ENCODE measurements at regions not wholly inside any gene's neighbourhood (a gene's known extent, or its start where the extent isn't known, plus 50 kb on each side); places are given as distances from the start of the nearest gene placed in this dataset.
"Not testable (repeated sequence)": the region's sequence is repeated elsewhere in the genome, so short reads cannot be mapped to it uniquely, and the experiment has no call there.

GRCh38 chr2:181789827-181790448 is 101.6 kb upstream of the ITPRID2 start:
- DNase-seq (ENCODE audit: low spot score) (no peak), ATAC-seq (no peak)

DNA sequence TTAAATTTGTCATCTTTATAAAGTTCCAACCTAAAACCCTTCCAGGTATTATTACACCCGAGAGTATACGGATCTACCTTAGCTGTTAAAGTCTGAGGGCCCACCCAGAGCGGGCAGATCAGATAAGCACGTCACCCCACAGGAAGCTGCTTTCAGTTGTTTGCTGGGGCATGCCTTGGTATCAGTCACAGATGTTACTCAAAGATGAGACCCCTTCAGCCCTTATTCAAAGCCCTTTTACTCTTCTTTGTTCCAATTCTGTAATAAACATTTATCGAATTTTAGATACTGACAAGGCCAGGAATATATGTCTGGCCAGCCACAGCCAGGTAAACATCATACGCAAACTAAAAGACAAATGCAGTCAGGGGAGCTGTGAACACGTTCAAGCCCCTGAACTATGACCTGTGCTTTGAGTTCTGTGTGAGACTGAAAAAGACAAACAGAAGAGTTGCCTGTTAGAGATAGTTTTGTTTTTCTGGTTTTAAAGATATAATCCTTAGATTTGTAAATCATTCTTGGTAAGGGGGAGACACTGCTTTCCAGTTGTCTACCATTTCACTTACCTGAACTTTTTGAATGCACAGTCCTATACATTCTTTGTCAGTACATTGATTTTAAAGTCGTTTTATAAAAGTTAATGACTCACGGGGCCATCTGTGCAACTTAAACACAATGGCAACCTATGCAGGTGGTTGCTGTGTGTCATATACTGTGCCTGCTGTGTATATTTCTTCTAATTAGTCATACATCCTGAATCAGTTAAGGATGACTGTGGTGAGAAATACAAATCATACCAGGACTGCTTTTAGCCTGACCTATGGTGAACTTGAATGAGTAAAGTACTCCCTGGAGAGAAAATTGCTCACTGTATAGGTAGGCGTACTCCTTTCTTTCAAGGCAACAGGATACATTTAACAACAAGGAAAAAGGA is 100.5 kb upstream of the ITPRID2 start:
- DNase-seq (ENCODE audit: low spot score) = no peak
- ATAC-seq = peak; percentile 93

DNA sequence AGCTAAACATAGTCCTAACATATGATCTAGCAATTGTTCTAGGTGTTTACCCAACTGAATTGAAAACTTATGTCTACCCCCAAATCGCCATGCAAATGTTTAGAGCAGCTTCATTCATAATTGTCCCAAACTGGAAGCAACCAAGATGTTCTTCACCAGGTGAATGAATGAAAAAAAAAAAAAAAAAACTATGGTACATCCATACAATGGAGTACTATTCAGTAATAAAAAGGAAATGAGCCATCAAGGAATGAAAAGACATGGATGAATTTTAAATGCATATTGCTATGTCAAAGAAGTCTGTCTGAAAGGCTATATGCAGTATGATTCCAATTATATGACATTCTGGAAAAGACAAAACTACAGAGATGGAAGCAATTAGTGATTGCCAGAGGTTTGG is 98.6 kb upstream of the ITPRID2 start:
- no peak for DNase-seq (ENCODE audit: low spot score)
- no peak for ATAC-seq

GRCh38 chr2:181798022-181798421 is 93.5 kb upstream of the ITPRID2 start:
- DNase-seq (ENCODE audit: low spot score) (no peak), ATAC-seq (no peak)

GRCh38 chr2:181802300-181802699 is 89.2 kb upstream of the ITPRID2 start:
- not testable (repeated sequence) for ATAC-seq; DNase-seq (ENCODE audit: low spot score)

GRCh38 chr2:181803903-181804799 is 87.4 kb upstream of the ITPRID2 start:
- DNase-seq (ENCODE audit: low spot score) (peak; percentile 51), ATAC-seq (peak; percentile 58)

DNA sequence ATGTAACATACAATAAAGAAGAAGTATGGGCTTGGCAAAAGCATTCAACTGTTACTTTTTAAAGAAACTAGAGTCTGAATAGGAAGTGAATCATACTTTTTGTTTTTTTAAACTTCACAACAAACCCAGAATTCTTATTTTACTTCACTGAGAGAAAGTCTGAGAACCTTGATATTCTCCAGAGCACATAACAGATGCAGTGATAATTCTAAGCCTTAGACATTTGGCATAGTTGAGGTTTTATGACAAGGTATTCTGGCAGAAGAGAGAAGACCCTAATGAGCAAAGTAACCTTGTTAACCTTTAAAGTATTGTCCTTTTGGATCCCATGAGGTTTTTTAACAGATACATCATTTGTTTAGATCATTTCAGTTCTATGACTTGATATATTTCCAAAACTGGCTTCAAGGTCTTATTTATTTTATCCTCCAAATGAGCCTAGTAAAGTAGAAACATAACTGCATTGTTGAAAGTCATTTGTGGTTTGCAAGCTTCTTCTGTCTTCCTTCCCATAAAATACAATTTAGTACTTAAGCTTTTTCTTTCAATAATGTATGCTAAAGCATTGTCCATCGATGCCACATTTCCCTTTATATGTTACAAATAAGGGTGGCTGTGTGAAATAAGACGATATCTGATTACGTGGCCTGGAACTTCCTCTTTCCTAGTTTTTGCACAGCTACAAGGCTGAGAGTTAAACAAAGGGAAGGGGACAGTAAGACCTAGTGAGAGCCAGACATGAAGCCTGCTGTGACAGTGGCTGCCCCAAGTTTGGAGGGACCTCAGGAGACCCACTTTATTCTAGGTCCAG is 86.1 kb upstream of the ITPRID2 start:
- DNase-seq (ENCODE audit: low spot score) (no peak), ATAC-seq (no peak)

DNA sequence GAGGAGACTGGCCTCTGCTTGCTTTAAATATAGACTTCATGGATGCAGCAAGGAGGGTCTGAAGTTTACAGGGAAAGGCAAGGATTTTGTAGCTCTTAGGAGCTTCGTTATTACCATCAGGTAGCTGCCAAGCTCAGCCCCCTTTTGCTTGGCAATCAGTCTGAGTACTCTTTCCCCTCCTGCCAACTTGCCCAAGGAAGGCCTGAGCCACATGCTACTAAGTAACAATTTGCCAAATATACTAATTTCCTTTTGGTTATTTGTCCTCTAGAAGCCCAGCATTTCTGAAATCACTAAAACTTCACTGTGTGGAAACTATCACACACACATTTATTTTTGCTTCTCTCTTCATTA is 85.5 kb upstream of the ITPRID2 start:
- DNase-seq (ENCODE audit: low spot score) (no peak), ATAC-seq (no peak)

DNA sequence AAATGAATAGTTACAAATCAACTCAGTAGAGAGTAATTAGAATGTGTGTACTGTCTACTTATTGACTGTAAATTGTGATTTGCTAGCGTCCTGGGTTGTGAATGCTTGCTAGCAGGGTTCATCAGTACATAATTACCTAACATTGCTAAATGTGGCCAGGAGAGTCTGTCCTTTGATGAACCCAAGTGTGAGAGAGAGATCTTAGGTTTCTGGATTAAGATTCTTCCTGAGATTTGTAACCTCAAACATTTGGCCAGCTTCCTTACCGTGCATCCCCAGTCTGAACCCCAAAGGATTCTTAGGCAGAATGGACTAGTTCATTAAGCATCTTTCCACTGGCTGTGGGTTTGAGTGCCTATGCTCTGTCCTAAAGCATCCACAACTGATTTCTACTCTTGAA is 84.0 kb upstream of the ITPRID2 start:
- ATAC-seq (no peak), DNase-seq (ENCODE audit: low spot score) (no peak)

GRCh38 chr2:181810823-181811695 is 80.5 kb upstream of the ITPRID2 start:
- DNase-seq (ENCODE audit: low spot score) = no peak
- ATAC-seq = peak; percentile 32

DNA sequence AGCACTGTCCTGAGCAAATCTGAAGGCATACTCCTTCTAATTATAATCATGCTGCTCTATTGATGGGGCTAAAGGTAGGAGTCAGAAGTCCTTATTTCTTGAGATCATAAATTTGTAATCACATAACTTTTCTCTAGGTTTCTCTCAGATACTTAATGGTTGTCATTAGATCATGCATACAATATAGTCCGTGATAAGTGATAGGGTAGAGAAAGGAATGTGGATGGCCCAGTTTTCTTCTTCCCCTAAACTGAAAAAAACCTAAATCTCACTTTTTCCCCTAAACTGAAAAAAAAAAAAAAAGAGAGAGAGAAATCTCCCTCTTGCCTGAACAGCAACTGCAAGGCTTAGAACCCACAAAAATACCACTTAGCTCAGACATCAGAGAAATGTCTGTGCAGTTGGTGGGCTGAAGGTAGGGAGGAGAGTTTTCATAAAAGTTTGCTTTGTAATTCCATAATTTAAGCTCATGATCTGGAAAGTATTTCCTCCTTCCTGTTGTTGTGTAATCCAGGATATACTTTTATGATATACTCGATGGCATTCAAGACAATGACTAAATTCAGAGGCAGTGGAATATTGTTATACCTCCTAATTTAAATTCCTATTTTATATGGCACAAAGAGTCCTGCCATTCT is 79.3 kb upstream of the ITPRID2 start:
- DNase-seq (ENCODE audit: low spot score) = no peak
- no peak for ATAC-seq

GRCh38 chr2:181814057-181814491 is 77.5 kb upstream of the ITPRID2 start:
- DNase-seq (ENCODE audit: low spot score) (no peak), ATAC-seq (no peak)

- no peak for ATAC-seq
These were observed 74.0 kb upstream of the ITPRID2 start for GRCh38 chr2:181817509-181817908.

DNA sequence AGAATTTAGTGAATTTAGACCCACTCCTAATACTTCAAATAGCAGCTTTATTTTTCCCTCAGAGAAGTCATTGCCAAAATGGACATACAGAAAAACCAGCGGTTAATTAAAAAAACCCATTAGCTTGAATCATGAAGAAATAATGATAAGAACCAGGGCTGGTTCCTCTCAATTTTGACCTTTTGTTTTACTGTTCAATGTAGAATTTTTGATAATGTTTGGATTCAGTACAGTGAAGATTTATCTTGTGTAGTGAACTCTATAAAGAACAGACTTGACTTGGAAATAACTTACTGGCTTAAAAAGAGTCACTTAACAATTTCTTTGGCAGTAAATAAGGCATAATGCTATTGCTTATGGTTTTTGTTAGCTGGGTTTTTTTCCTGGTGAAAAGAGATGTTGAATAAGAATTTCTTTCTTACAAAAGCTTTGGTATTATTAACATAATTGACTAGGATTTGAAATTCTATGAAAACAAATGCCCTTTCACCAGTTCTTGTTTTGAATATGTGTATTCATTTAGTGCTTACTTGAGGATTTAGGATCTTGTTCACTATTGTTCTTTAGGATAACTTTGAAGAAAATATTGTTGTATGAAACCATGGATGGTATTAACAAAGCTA is 73.4 kb upstream of the ITPRID2 start:
- ATAC-seq (no peak), DNase-seq (ENCODE audit: low spot score) (no peak)

More at GRCh38 chr2:181817509-181817908, 74.0 kb upstream of the ITPRID2 start:
- no peak for DNase-seq (ENCODE audit: low spot score)

DNA sequence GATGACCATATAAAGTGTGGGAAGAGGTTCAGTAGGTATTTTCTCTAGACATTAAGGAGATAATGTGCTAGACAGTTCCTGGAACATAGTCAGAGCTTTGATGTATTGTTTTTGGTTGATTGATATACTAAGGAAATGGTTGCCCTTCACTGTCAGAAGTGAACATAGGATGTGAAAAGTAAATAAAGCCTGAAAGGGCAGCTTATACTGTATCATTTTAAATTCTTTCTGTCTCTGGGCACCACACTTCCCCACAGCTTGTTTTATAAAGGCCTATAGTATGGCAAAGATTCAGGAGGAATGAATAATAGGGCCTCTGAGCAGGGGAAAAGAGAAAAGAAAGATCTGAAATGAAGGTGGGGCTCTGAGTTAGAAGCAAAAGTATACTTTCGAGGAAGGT is 72.7 kb upstream of the ITPRID2 start:
- ATAC-seq (no peak), DNase-seq (ENCODE audit: low spot score) (no peak)

DNA sequence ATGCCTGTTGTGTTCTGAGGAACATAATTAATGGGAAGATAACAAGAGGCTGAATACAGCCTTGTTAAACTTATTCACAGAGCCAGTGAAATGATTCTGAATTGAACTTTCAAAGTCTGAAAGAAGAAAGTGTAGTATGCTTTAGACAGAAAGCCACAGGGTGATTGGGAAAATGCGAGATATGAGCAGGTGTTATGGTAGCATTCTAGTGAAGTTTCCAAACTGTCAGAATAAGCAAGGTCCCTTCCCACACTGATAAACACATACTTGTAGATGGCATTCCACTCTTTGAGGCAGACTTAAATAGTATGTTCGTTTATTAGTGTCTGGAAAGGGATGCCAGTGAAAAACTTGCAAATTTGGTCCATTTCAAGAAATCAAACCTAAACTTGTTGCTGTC is 70.5 kb upstream of the ITPRID2 start:
- ATAC-seq (no peak), DNase-seq (ENCODE audit: low spot score) (no peak)

- no peak for ATAC-seq
- no peak for DNase-seq (ENCODE audit: low spot score)
These were observed 69.4 kb upstream of the ITPRID2 start for GRCh38 chr2:181822097-181822496.

DNA sequence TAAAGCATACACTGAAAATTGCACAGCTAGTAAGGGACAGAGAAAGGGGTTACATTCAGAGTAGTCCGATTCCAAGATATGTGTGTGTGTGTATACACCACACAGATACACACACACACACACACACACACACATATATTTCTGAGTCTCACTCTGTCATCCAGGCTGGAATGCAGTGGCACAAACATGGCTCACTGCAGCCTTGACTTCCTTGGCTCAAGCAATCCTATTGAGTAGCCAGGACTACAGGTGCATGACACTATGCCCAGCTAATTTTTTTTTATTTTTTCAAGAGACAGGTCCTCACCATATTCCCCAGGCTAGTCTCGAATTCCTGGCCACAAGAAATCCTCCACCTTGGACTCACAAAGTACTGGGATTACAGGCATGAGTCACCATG is 68.1 kb upstream of the ITPRID2 start:
- ATAC-seq (no peak), DNase-seq (ENCODE audit: low spot score) (no peak)

Data from left lobe of liver (tissue), 2 donors.